DOHH2 (cell line): ENCODE measurements at regions not wholly inside any gene's neighbourhood (a gene's known extent, or its start where the extent isn't known, plus 50 kb on each side); places are given as distances from the start of the nearest gene placed in this dataset.

Experiments
- H3F3A ChIP-seq: fragments of 200-600 bp; sonication (generic), shearing (Covaris generic); 2 replicates; pipeline ENCODE4 v1.6.0; 2016; ENCODE audit warnings: antibody characterized with exemption, mild to moderate bottlenecking; ENCODE audit not compliant: control insufficient read depth, insufficient read depth
- H3K27ac ChIP-seq: fragments of 200-600 bp; sonication (generic); 2 replicates; pipeline ENCODE4 v1.5.1; 2014; ENCODE audit warnings: low read depth, mild to moderate bottlenecking, low read length, moderate library complexity
- H3K27me3 ChIP-seq: fragments of 200-600 bp; sonication (generic); 2 replicates; pipeline ENCODE4 v1.6.1; 2014; ENCODE audit warnings: mild to moderate bottlenecking, low read length, mixed read lengths; ENCODE audit not compliant: control insufficient read depth
- H3K36me3 ChIP-seq: fragments of 200-600 bp; sonication (generic); 2 replicates; pipeline ENCODE4 v1.6.1; 2014; ENCODE audit warnings: mild to moderate bottlenecking, low read length, moderate library complexity, mixed read lengths; ENCODE audit not compliant: control insufficient read depth
- H3K4me1 ChIP-seq: fragments of 200-600 bp; sonication (generic); 2 replicates; pipeline ENCODE4 v1.6.1; 2014; ENCODE audit warnings: mild to moderate bottlenecking, low read length, mixed read lengths; ENCODE audit not compliant: control insufficient read depth
- H3K4me2 ChIP-seq: fragments of 200-600 bp; sonication (generic); 2 replicates; pipeline ENCODE4 v1.6.0; 2014; ENCODE audit warnings: mild to moderate bottlenecking, low read length, moderate library complexity
- H3K4me3 ChIP-seq: fragments of 200-600 bp; sonication (generic); 2 replicates; pipeline ENCODE4 v1.5.1; 2014; ENCODE audit warnings: mild to moderate bottlenecking, low read length, mixed read lengths
- H3K79me2 ChIP-seq: fragments of 200-600 bp; sonication (generic); 2 replicates; pipeline ENCODE4 v1.6.1; 2014; ENCODE audit warnings: mild to moderate bottlenecking, low read length, mixed read lengths; ENCODE audit not compliant: control insufficient read depth
- H3K9me2 ChIP-seq: fragments of 200-600 bp; sonication (generic); replicated peaks from 2 replicates; pipeline ENCODE4 v1.6.1; 2014; ENCODE audit warnings: mild to moderate bottlenecking, low read length, mixed read lengths; ENCODE audit not compliant: control insufficient read depth
- H3K9me3 ChIP-seq: fragments of 200-600 bp; sonication (generic); 2 replicates; pipeline ENCODE4 v1.6.1; 2014; ENCODE audit warnings: antibody characterized with exemption, low read length, mixed read lengths; ENCODE audit not compliant: control insufficient read depth, insufficient read depth
- H4K20me1 ChIP-seq: fragments of 200-600 bp; sonication (generic); 2 replicates; pipeline ENCODE4 v1.6.0; 2014; ENCODE audit warnings: low read depth, mild to moderate bottlenecking, antibody characterized with exemption, low read length, moderate library complexity; ENCODE audit not compliant: control insufficient read depth, insufficient read depth
- EZH2phosphoT487 ChIP-seq: fragments of 200-600 bp; sonication (generic); IDR thresholded peaks from 2 replicates; pipeline ENCODE4 v1.6.1; 2017; ENCODE audit warnings: borderline replicate concordance, mild to moderate bottlenecking, antibody characterized with exemption, low read length, moderate library complexity, mixed read lengths
- TF ChIP-seq, protein P1 (sequence below): fragments of 200-600 bp; sonication (generic); IDR thresholded peaks from one replicate; pipeline ENCODE4 v1.5.1; 2014; ENCODE audit warnings: antibody characterized with exemption, mild to moderate bottlenecking, low read depth, low read length; ENCODE audit not compliant: poor library complexity, severe bottlenecking

- no peaks in the 10 kb centered on the region for H3K9me2 ChIP-seq
These were observed 462.9 kb upstream of the MARCKS start for GRCh38 chr6:113394216-113394615.

DNA sequence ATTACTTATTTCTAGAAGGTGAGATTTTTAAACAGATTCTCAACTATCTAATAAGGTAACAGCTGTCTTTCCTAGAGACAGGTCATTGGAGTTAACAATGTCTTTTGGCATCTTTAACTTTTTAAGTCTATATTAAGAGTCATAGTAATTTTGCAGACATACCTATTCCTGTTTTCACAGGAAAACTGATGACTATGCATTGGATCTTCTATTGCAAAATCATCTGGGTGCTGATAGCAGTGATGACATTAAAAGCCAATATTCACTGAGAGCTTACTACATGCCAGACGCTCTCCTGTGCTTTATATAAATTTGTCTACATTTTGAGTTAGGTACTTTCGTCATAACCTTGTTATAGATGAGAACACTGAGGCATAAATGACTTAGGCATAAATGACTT lies 462.4 kb upstream of the MARCKS start:
- H3K4me2 ChIP-seq: no peak overlapping the region
- H3K4me3 ChIP-seq: no peak overlapping the region
- H3K9me2 ChIP-seq: no peaks in the 10 kb centered on the region
- H3F3A ChIP-seq: no peaks in the 10 kb centered on the region
- no peaks in the 10 kb centered on the region for H3K27me3 ChIP-seq
- TF ChIP-seq EZH2phosphoT487: no peak
- TF ChIP-seq, protein P1, sequence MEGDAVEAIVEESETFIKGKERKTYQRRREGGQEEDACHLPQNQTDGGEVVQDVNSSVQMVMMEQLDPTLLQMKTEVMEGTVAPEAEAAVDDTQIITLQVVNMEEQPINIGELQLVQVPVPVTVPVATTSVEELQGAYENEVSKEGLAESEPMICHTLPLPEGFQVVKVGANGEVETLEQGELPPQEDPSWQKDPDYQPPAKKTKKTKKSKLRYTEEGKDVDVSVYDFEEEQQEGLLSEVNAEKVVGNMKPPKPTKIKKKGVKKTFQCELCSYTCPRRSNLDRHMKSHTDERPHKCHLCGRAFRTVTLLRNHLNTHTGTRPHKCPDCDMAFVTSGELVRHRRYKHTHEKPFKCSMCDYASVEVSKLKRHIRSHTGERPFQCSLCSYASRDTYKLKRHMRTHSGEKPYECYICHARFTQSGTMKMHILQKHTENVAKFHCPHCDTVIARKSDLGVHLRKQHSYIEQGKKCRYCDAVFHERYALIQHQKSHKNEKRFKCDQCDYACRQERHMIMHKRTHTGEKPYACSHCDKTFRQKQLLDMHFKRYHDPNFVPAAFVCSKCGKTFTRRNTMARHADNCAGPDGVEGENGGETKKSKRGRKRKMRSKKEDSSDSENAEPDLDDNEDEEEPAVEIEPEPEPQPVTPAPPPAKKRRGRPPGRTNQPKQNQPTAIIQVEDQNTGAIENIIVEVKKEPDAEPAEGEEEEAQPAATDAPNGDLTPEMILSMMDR: no peak
- H3K9me3 ChIP-seq: no peaks in the 10 kb centered on the region
- no peaks in the 10 kb centered on the region for H4K20me1 ChIP-seq
- H3K79me2 ChIP-seq: no peaks in the 10 kb centered on the region
- H3K27ac ChIP-seq: no peak overlapping the region
- H3K36me3 ChIP-seq: no peaks in the 10 kb centered on the region
- H3K4me1 ChIP-seq: no peaks in the 10 kb centered on the region

More at GRCh38 chr6:113394216-113394615, 462.9 kb upstream of the MARCKS start:
- TF ChIP-seq, protein P1: no peak
- TF ChIP-seq EZH2phosphoT487: no peak
- no peak overlapping the region for H3K4me3 ChIP-seq
- no peaks in the 10 kb centered on the region for H3K9me3 ChIP-seq
- no peak overlapping the region for H3K4me2 ChIP-seq
- H3K79me2 ChIP-seq: no peaks in the 10 kb centered on the region
- H3K4me1 ChIP-seq: no peaks in the 10 kb centered on the region
- no peaks in the 10 kb centered on the region for H3F3A ChIP-seq
- no peaks in the 10 kb centered on the region for H4K20me1 ChIP-seq
- no peak overlapping the region for H3K27ac ChIP-seq
- no peaks in the 10 kb centered on the region for H3K36me3 ChIP-seq
- H3K27me3 ChIP-seq: no peaks in the 10 kb centered on the region

- Histone ChIP-seq H3K36me3 (no peaks in the 10 kb centered on the region), H3K9me3 (no peaks in the 10 kb centered on the region), H3K4me1 (no peaks in the 10 kb centered on the region), H3K4me2 (no peak overlapping the region), H3K4me3 (no peak overlapping the region), H3K27me3 (no peaks in the 10 kb centered on the region), H3K9me2 (no peaks in the 10 kb centered on the region), H3K27ac (no peak overlapping the region), H4K20me1 (no peaks in the 10 kb centered on the region), H3K79me2 (no peaks in the 10 kb centered on the region), H3F3A (no peaks in the 10 kb centered on the region)
- no peak for TF ChIP-seq EZH2phosphoT487
- TF ChIP-seq, protein P1: no peak
These were observed 460.4 kb upstream of the MARCKS start for GRCh38 chr6:113396730-113397129.

DNA sequence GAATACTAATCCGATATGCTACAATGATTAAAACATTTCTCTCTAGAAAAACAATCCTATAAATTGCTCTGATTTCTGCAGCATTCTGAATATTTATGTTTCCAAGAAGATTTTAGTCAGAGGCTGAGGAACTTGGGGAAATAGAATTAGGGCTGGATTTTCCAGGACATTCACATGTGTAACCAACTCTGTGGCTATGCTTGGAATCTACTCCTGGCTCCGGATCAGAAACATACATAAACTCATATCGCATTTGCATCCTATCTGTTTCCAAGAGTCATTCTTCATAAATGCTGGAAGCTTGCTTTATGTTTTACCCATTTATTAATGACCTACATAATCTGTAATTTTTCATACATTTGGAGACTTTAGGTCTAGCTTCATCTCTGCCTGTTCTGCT lies 459.9 kb upstream of the MARCKS start:
- Histone ChIP-seq H3F3A (no peaks in the 10 kb centered on the region), H3K9me3 (no peaks in the 10 kb centered on the region), H4K20me1 (no peaks in the 10 kb centered on the region), H3K4me3 (no peak overlapping the region), H3K27me3 (no peaks in the 10 kb centered on the region), H3K36me3 (no peaks in the 10 kb centered on the region), H3K4me2 (no peak overlapping the region), H3K9me2 (no peaks in the 10 kb centered on the region), H3K4me1 (no peaks in the 10 kb centered on the region), H3K27ac (no peak overlapping the region), H3K79me2 (no peaks in the 10 kb centered on the region)
- TF ChIP-seq, protein P1: no peak
- no peak for TF ChIP-seq EZH2phosphoT487
